ENCODE measurements at regions not wholly inside any gene's neighbourhood (a gene's known extent, or its start where the extent isn't known, plus 50 kb on each side); places are given as distances from the start of the nearest gene placed in this dataset.

DNA sequence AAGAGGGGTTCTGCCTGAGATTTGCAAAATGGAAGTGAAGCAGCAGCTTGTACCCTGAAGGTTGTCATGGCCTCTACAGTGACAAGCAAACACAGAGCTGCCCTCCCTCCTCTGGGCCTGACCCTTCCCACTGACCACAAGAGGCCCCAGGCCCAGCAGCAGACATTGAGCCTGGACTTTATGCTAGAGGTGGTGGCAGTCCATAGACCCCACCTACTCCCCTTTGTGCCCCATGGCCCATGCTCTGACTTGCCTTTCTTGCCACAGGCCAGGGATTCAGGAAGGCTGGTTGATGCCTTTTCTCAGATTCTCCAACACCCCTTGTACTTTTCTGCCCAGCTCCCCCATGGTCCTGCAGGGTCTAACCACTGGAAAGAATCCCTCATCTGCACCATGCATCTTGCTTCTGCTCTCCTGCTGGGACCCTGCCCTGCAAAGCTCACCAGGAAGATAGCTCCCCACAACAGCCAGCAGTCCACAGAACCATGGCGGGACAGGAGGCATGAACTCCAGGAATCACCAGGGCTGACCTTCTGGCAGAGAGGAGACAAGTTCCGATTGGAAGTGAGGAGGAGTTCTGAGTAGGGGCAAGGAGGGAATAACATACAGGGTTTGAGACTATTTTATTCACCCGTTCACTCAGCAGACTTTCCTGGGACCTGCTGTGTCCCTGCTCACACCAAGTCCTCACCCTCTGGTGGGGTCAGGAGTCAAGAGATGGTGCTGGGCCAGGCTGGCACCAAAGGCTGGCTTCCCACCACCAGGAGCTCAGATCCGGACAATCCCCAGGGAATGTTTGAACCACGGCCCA lies 263.8 kb downstream of the SYK start:
- TF ChIP-seq GATA2 (IDR thresholded peaks at IDR 0.05; ENCODE audit: low read depth, low read length) (no peak), GATA3 (IDR thresholded peaks at IDR 0.05; ENCODE audit: low read depth, low read length) (no peak)

Data from SH-SY5Y (cell line).